ENCODE measurements at regions not wholly inside any gene's neighbourhood (a gene's known extent, or its start where the extent isn't known, plus 50 kb on each side); places are given as distances from the start of the nearest gene placed in this dataset.
"Not testable (repeated sequence)": the region's sequence is repeated elsewhere in the genome, so short reads cannot be mapped to it uniquely, and the experiment has no call there.

GRCh38 chr16:48999044-48999443, 282.6 kb downstream of the CBLN1 start:
- no peak for ATAC-seq
- no peak for DNase-seq

- no peak for ATAC-seq
- no peak for DNase-seq
These were observed 283.7 kb downstream of the CBLN1 start for GRCh38 chr16:48997946-48998345.

- DNase-seq (no peak), ATAC-seq (no peak)
These were observed 284.5 kb downstream of the CBLN1 start for GRCh38 chr16:48997081-48997615.

- ATAC-seq = no peak
- DNase-seq = no peak
These were observed 303.1 kb downstream of the CBLN1 start for GRCh38 chr16:48978501-48978900.

GRCh38 chr16:48972236-48972635, 309.4 kb downstream of the CBLN1 start:
- DNase-seq = no peak
- ATAC-seq = no peak

GRCh38 chr16:48971571-48972077, 310.0 kb downstream of the CBLN1 start:
- DNase-seq (no peak), ATAC-seq (no peak)

GRCh38 chr16:48970216-48970615, 311.4 kb downstream of the CBLN1 start:
- ATAC-seq = no peak
- DNase-seq = no peak

GRCh38 chr16:48969611-48970010, 312.0 kb downstream of the CBLN1 start:
- ATAC-seq (no peak), DNase-seq (no peak)

GRCh38 chr16:48965386-48965785, 316.3 kb downstream of the CBLN1 start:
- ATAC-seq (no peak), DNase-seq (no peak)

GRCh38 chr16:48963901-48964615, 317.6 kb downstream of the CBLN1 start:
- DNase-seq (no peak), ATAC-seq (no peak)

GRCh38 chr16:48963306-48963705, 318.3 kb downstream of the CBLN1 start:
- no peak for DNase-seq
- ATAC-seq = no peak

- ATAC-seq = no peak
- no peak for DNase-seq
These were observed 320.1 kb downstream of the CBLN1 start for GRCh38 chr16:48961546-48961945.

- ATAC-seq (no peak), DNase-seq (no peak)
These were observed 320.8 kb downstream of the CBLN1 start for GRCh38 chr16:48960830-48961229.

GRCh38 chr16:48959747-48960146, 321.9 kb downstream of the CBLN1 start:
- no peak for ATAC-seq
- no peak for DNase-seq

- no peak for ATAC-seq
- DNase-seq = no peak
These were observed 322.4 kb downstream of the CBLN1 start for GRCh38 chr16:48959204-48959603.

GRCh38 chr16:48958681-48959080, 323.0 kb downstream of the CBLN1 start:
- no peak for DNase-seq
- ATAC-seq = no peak

- DNase-seq = no peak
- no peak for ATAC-seq
These were observed 325.0 kb downstream of the CBLN1 start for GRCh38 chr16:48956620-48957019.

- DNase-seq (no peak), ATAC-seq (no peak)
These were observed 325.8 kb downstream of the CBLN1 start for GRCh38 chr16:48955837-48956236.

- DNase-seq, ATAC-seq: not testable (repeated sequence)
These were observed 330.0 kb downstream of the CBLN1 start for GRCh38 chr16:48951621-48952125.

GRCh38 chr16:48950184-48950583, 331.5 kb downstream of the CBLN1 start:
- no peak for DNase-seq

GRCh38 chr16:48949636-48950035, 332.0 kb downstream of the CBLN1 start:
- no peak for DNase-seq
- ATAC-seq = no peak

More at GRCh38 chr16:48950184-48950583, 331.5 kb downstream of the CBLN1 start:
- ATAC-seq = no peak

- ATAC-seq = no peak
These were observed 332.7 kb downstream of the CBLN1 start for GRCh38 chr16:48948911-48949310.

GRCh38 chr16:48947371-48947713, 334.3 kb downstream of the CBLN1 start:
- DNase-seq = no peak

More at GRCh38 chr16:48948911-48949310, 332.7 kb downstream of the CBLN1 start:
- DNase-seq = no peak

More at GRCh38 chr16:48947371-48947713, 334.3 kb downstream of the CBLN1 start:
- no peak for ATAC-seq

All from stimulated activated naive CD8-positive, alpha-beta T cell treated with anti-CD3 and anti-CD28 coated beads, Interleukin-15, Interleukin-2, amounts not matched to agents 100 U/mL and 50 U/mL, for 24 hours (primary cell).